ENCODE measurements at regions not wholly inside any gene's neighbourhood (a gene's known extent, or its start where the extent isn't known, plus 50 kb on each side); places are given as distances from the start of the nearest gene placed in this dataset.

DNA sequence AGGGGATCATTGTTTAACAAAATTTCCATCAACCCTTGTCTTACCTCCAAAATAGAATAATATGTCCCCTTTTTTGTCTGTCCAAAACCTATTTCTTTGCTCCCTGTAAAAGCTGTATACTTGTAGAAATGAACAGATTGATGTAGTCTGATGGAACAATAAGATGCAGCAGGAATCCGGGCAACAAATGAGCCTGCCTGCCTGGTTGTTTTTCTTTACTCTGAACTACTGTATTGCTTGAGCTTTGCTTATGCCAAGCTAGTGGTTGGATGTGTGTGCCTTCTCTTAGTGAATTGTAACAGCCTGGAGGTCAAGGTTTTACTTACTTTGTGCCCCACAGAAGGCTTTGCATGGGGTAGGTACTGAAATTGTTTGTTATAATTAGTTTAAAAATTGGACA lies 116.2 kb upstream of the TLL1 start:
- H3K4me3 ChIP-seq (ENCODE audit: low read depth, low read length, poor library complexity, severe bottlenecking) = no peak overlapping the region
- TF ChIP-seq EZH2 (IDR thresholded peaks at IDR 0.05; ENCODE audit: borderline replicate concordance, low read depth, low read length, poor library complexity, severe bottlenecking) (no peak), CTCF (conservative IDR thresholded peaks at IDR 0.05; ENCODE audit: low read depth, low read length) (no peak)
- POLR2A ChIA-PET (ENCODE audit: low non-redundant PET) = no interaction called here

DNA sequence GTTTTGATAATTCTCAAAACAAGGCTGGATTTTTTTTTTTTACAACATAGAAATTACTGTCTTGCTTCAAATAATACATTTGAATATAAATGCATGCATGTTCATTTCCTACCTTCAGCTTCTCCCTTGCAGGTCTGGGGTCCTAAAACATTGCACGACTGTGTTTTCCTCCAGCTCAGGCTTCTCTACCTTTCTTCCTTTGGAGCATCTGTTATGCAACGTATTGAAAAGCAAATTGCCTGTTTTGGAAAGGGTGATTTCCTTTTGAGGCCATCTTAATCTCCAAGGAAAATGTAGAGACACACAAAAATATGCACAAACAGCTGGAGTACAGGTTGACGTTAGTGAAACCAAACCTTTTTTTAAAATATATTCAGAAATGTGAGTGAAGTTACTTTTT lies 115.6 kb upstream of the TLL1 start:
- no peak for TF ChIP-seq CTCF (conservative IDR thresholded peaks at IDR 0.05; ENCODE audit: low read depth, low read length)
- TF ChIP-seq EZH2 (IDR thresholded peaks at IDR 0.05; ENCODE audit: borderline replicate concordance, low read depth, low read length, poor library complexity, severe bottlenecking) = no peak
- no peaks in the 10 kb centered on the region for H3K27me3 ChIP-seq (replicated peaks; ENCODE audit: insufficient read depth, low read depth, low read length, poor library complexity)
- no peaks in the 10 kb centered on the region for H3K9me3 ChIP-seq (ENCODE audit: low read depth, low read length, poor library complexity, severe bottlenecking)
- intact Hi-C loops (cut with micrococcal nuclease; ENCODE audit: unreplicated experiment) = no loop called here
- no peak for DNase-seq (ENCODE audit: low spot score)
- H3K4me1 ChIP-seq (ENCODE audit: insufficient read depth, low read length, poor library complexity, severe bottlenecking) = no peaks in the 10 kb centered on the region
- ChIA-PET POLR2A (ENCODE audit: low non-redundant PET) (no interaction called here), CTCF (no interaction called here)
- no peak overlapping the region for H3K4me3 ChIP-seq (ENCODE audit: low read depth, low read length, poor library complexity, severe bottlenecking)
- H3K27ac ChIP-seq (ENCODE audit: low read depth, low read length, poor library complexity, severe bottlenecking) = no peak overlapping the region
- BruUV-seq (replicated peaks) = no TSS peak
- H3K36me3 ChIP-seq (ENCODE audit: insufficient read depth, low read length, poor library complexity, severe bottlenecking) = no peaks in the 10 kb centered on the region

More for the DNA sequence above, 116.2 kb upstream of the TLL1 start:
- no peak overlapping the region for H3K27ac ChIP-seq (ENCODE audit: low read depth, low read length, poor library complexity, severe bottlenecking)
- no peaks in the 10 kb centered on the region for H3K27me3 ChIP-seq (replicated peaks; ENCODE audit: insufficient read depth, low read depth, low read length, poor library complexity)
- CTCF ChIA-PET = no interaction called here
- DNase-seq (ENCODE audit: low spot score) = no peak
- BruUV-seq (replicated peaks) = no TSS peak
- H3K36me3 ChIP-seq (ENCODE audit: insufficient read depth, low read length, poor library complexity, severe bottlenecking) = no peaks in the 10 kb centered on the region
- intact Hi-C loops (cut with micrococcal nuclease; ENCODE audit: unreplicated experiment) = no loop called here
- no peaks in the 10 kb centered on the region for H3K4me1 ChIP-seq (ENCODE audit: insufficient read depth, low read length, poor library complexity, severe bottlenecking)
- no peaks in the 10 kb centered on the region for H3K9me3 ChIP-seq (ENCODE audit: low read depth, low read length, poor library complexity, severe bottlenecking)

DNA sequence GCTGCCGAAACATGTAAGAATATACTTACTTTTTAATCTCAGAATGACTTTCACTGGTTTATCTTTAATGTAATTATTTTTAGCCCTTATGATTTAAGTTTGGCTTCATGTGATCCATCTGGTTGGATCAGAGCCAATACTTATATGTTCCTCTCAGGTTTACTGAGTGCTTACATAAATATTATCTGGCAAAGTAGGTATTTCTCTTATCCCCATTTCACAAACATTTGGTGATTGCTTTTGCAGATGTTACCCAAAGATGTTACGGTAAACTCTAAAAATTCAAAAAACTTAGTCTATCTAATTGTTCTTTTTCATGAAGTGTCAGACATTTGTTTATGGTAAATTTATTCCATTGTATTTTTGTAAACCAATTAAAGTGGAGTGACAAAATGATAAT lies 115.0 kb upstream of the TLL1 start:
- BruUV-seq (replicated peaks) = no TSS peak
- TF ChIP-seq CTCF (conservative IDR thresholded peaks at IDR 0.05; ENCODE audit: low read depth, low read length) (no peak), EZH2 (IDR thresholded peaks at IDR 0.05; ENCODE audit: borderline replicate concordance, low read depth, low read length, poor library complexity, severe bottlenecking) (no peak)
- H3K4me1 ChIP-seq (ENCODE audit: insufficient read depth, low read length, poor library complexity, severe bottlenecking) = no peaks in the 10 kb centered on the region
- ChIA-PET CTCF (no interaction called here), POLR2A (ENCODE audit: low non-redundant PET) (no interaction called here)
- H3K9me3 ChIP-seq (ENCODE audit: low read depth, low read length, poor library complexity, severe bottlenecking) = no peaks in the 10 kb centered on the region
- no peak overlapping the region for H3K27ac ChIP-seq (ENCODE audit: low read depth, low read length, poor library complexity, severe bottlenecking)
- H3K27me3 ChIP-seq (replicated peaks; ENCODE audit: insufficient read depth, low read depth, low read length, poor library complexity) = no peaks in the 10 kb centered on the region
- DNase-seq (ENCODE audit: low spot score) = no peak
- no peak overlapping the region for H3K4me3 ChIP-seq (ENCODE audit: low read depth, low read length, poor library complexity, severe bottlenecking)
- H3K36me3 ChIP-seq (ENCODE audit: insufficient read depth, low read length, poor library complexity, severe bottlenecking) = no peaks in the 10 kb centered on the region
- intact Hi-C loops (cut with micrococcal nuclease; ENCODE audit: unreplicated experiment) = no loop called here

Measured in A673 (cell line).